A549 (cell line): ENCODE measurements at regions not wholly inside any gene's neighbourhood (a gene's known extent, or its start where the extent isn't known, plus 50 kb on each side); places are given as distances from the start of the nearest gene placed in this dataset.

Experiments used
- ATAC-seq, 2 experiments: fragments of 200-7000 bp in 1 of 2; fragments of >200 bp in 1 of 2; cut with Nextera tagmentation in 1 of 2; cut with Tn5 transposase in 1 of 2; 3 replicates each; pipeline versions ENCODE4 v1.8.0 to v1.9.1; 2018 to 2020; ENCODE audit warnings: mild to moderate bottlenecking in 1 of 2, moderate library complexity in 1 of 2
- CTCF ChIA-PET: fragments of 300-600 bp; sonication (Branson Sonifier 250); formaldehyde crosslinking; extraction: SDS; loops from one replicate; lab custom pipeline; 2021; ENCODE audit warnings: antibody characterized with exemption, inconsistent platforms; lab: Yijun Ruan, JAX
- POLR2A ChIA-PET: fragments of 350-600 bp; formaldehyde crosslinking; extraction: SDS; loops from one replicate; lab custom pipeline; 2021; ENCODE audit warnings: antibody characterized with exemption, inconsistent platforms; lab: Yijun Ruan, JAX
- DNase-seq, 2 experiments: peaks; one replicate each; pipeline versions ENCODE4 v3.0.0 to v3.0.0-alpha.2; 2011 to 2016; ENCODE audit warnings: low read depth in 1 of 2, low spot score in 1 of 2
- FAIRE-seq: peaks from 2 replicates; lab custom pipeline; 2011; peaks lifted over from hg19 to GRCh38; lab: Jason Lieb, UNC
- H3K27ac ChIP-seq, 2 experiments: fragments of >200 bp; sonication (Bioruptor Twin); formaldehyde crosslinking; 3 replicates each; pipeline ENCODE4 v1.5.1; 2016 to 2017
- H3K4me1 ChIP-seq: fragments of >200 bp; sonication (Bioruptor Twin); formaldehyde crosslinking; 3 replicates; pipeline ENCODE4 v1.6.1; 2016
- H3K4me2 ChIP-seq: fragments of >200 bp; sonication (Bioruptor Twin); formaldehyde crosslinking; 3 replicates; pipeline ENCODE4 v1.6.1; 2016
- H3K4me3 ChIP-seq: fragments of >200 bp; sonication (Bioruptor Twin); formaldehyde crosslinking; 3 replicates; pipeline ENCODE4 v1.5.1; 2016
- H3K9me3 ChIP-seq: fragments of >200 bp; sonication (Bioruptor Twin); formaldehyde crosslinking; 3 replicates; pipeline ENCODE4 v1.6.1; 2016
- CBX8 ChIP-seq: fragments of 200-600 bp; sonication (generic); IDR thresholded peaks from 2 replicates; pipeline ENCODE4 v1.6.1; 2016
- CEBPB ChIP-seq, 2 experiments: fragments of >200 bp in 1 of 2; sonication (Bioruptor Twin) in 1 of 2; formaldehyde crosslinking in 1 of 2; IDR thresholded peaks; 2 replicates each; pipeline ENCODE4 v1.6.1; 2012 to 2016
- CHD4 ChIP-seq: fragments of 200-600 bp; sonication (generic); IDR thresholded peaks from 2 replicates; pipeline ENCODE4 v1.6.1; 2016; ENCODE audit warnings: antibody characterized with exemption, mild to moderate bottlenecking, borderline replicate concordance
- EHMT2 ChIP-seq: fragments of 200-600 bp; sonication (generic); IDR thresholded peaks from 2 replicates; pipeline ENCODE4 v1.6.1; 2016; ENCODE audit warnings: antibody characterized with exemption, low read depth, mild to moderate bottlenecking, moderate library complexity
- ELK1 ChIP-seq: fragments of 150-350 bp; IDR thresholded peaks from 2 replicates; pipeline ENCODE4 v1.6.1; 2014; ENCODE audit warnings: low read depth, mild to moderate bottlenecking, low read length
- FOSL2 ChIP-seq, 2 experiments: fragments of 450-650 bp in 1 of 2; fragments of >200 bp in 1 of 2; sonication (Bioruptor Twin) in 1 of 2; formaldehyde crosslinking; IDR thresholded peaks; 2 replicates each; pipeline versions ENCODE4 v1.5.0 to v1.6.1; 2016 to 2020; ENCODE audit warnings: mild to moderate bottlenecking in 1 of 2, moderate library complexity in 1 of 2
- FOXS1 ChIP-seq: fragments of 250-450 bp; sonication (Bioruptor Pico); IDR thresholded peaks from 2 replicates; pipeline ENCODE4 v1.5.0; 2020; ENCODE audit warnings: mild to moderate bottlenecking, moderate library complexity
- HEYL ChIP-seq: fragments of 250-450 bp; sonication (Bioruptor Pico); IDR thresholded peaks from 2 replicates; pipeline ENCODE4 v1.8.0; 2021; ENCODE audit warnings: mild to moderate bottlenecking, moderate library complexity
- HOXA7 ChIP-seq: fragments of 250-450 bp; sonication (Bioruptor Pico); IDR thresholded peaks from 2 replicates; pipeline ENCODE4 v1.5.0; 2020; ENCODE audit warnings: mild to moderate bottlenecking, moderate library complexity
- JUN ChIP-seq, 2 experiments: fragments of >200 bp; sonication (Bioruptor Twin); formaldehyde crosslinking; IDR thresholded peaks; 2 replicates in 1 of 2; 3 replicates in 1 of 2; pipeline ENCODE4 v1.6.1; 2016 to 2017
- JUNB ChIP-seq: fragments of >200 bp; sonication (Bioruptor Twin); formaldehyde crosslinking; IDR thresholded peaks from 2 replicates; pipeline ENCODE4 v1.6.1; 2016
- KDM1A ChIP-seq: fragments of 200-600 bp; sonication (generic); IDR thresholded peaks from 2 replicates; pipeline ENCODE4 v1.6.1; 2016; ENCODE audit warnings: low read depth, mild to moderate bottlenecking
- KDM5A ChIP-seq: fragments of 200-600 bp; sonication (generic); IDR thresholded peaks from 2 replicates; pipeline ENCODE4 v1.6.1; 2016; ENCODE audit warnings: antibody characterized with exemption, mild to moderate bottlenecking
- MAX ChIP-seq: IDR thresholded peaks from 2 replicates; pipeline ENCODE4 v1.6.1; 2012
- MAZ ChIP-seq: fragments of 150-350 bp; IDR thresholded peaks from 2 replicates; pipeline ENCODE4 v1.6.1; 2014; ENCODE audit warnings: antibody characterized with exemption, low read depth, low read length, borderline replicate concordance
- NR3C1 ChIP-seq: fragments of >200 bp; sonication (Bioruptor Twin); formaldehyde crosslinking; IDR thresholded peaks from 3 replicates; pipeline ENCODE4 v1.6.1; 2017
- RAD21 ChIP-seq, 2 experiments: fragments of >200 bp in 1 of 2; sonication (Bioruptor Twin) in 1 of 2; formaldehyde crosslinking in 1 of 2; IDR thresholded peaks in 1 of 2; conservative IDR thresholded peaks in 1 of 2; 2 replicates in 1 of 2; 3 replicates in 1 of 2; pipeline ENCODE4 v1.6.1; 2012 to 2018; ENCODE audit warnings: inconsistent platforms in 1 of 2
- RARB ChIP-seq: fragments of 250-450 bp; sonication (Bioruptor Pico); IDR thresholded peaks from 2 replicates; pipeline ENCODE4 v1.8.0; 2021; ENCODE audit warnings: mild to moderate bottlenecking, moderate library complexity
- TP53 ChIP-seq: fragments of 250-450 bp; sonication (Bioruptor Pico); IDR thresholded peaks from 2 replicates; pipeline ENCODE4 v1.5.0; 2021; ENCODE audit warnings: mild to moderate bottlenecking, moderate library complexity
- USF2 ChIP-seq: fragments of 450-650 bp; IDR thresholded peaks from 2 replicates; pipeline ENCODE4 v1.6.1; 2014; ENCODE audit warnings: antibody characterized with exemption
- ZSCAN20 ChIP-seq: fragments of 250-450 bp; sonication (Bioruptor Pico); IDR thresholded peaks from 2 replicates; pipeline ENCODE4 v1.8.0; 2022; ENCODE audit warnings: mild to moderate bottlenecking, moderate library complexity
- WGBS: methylation state at CpG from one replicate; pipeline ENCODE4 v1.1.6; 2017; ENCODE audit errors: missing lambda C conversion rate; 5-methylcytosine and 5-hydroxymethylcytosine counted together
- TF ChIP-seq, protein P1 (sequence below): IDR thresholded peaks from 2 replicates; pipeline ENCODE4 v1.6.1; 2012; ENCODE audit warnings: low read depth, borderline replicate concordance
- TF ChIP-seq, protein P2 (sequence below): fragments of >200 bp; sonication (Bioruptor Twin); formaldehyde crosslinking; IDR thresholded peaks from 3 replicates; pipeline ENCODE4 v1.5.1; 2016
- TF ChIP-seq, protein P3 (sequence below): fragments of 200-600 bp; sonication (generic); IDR thresholded peaks from 2 replicates; pipeline ENCODE4 v1.6.1; 2016; ENCODE audit warnings: antibody characterized with exemption, mild to moderate bottlenecking, moderate library complexity

DNA sequence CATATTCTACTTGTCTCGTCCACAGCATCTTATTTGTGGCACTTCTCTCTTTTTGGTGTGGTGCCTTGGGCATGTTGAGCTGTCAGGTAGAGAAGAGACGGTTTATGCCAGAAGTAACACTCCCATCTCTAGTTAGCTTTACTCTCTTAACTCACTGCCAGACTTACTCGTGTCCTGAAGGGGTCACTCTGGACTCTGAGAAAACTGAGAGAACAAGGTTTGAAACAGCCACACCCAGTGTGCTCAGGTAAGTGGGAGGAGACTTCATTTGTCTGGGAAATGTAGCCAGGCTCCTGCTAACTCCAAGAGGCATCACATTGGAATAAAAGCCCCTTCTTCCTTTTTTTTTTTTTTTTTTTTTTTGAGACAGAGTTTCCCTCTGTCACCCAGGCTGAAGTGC, 360.8 kb downstream of the QKI start:
- POLR2A ChIA-PET = no interaction called here
- H3K4me1 ChIP-seq = no peaks in the 10 kb centered on the region
- CTCF ChIA-PET = no interaction called here
- 33% methylated on average over 3 of the region's 3 CpGs for WGBS
- TF ChIP-seq CHD4 (no peak), JUNB (no peak), KDM5A (no peak), ZSCAN20 (no peak), USF2 (no peak), FOSL2 (IDR thresholded peaks at IDR 0.05) (no peak), FOSL2 (CRISPR knock-in tag; IDR thresholded peaks at IDR 0.05) (no peak), MAZ (no peak), ELK1 (no peak), MAX (no peak), FOXS1 (no peak), RAD21 (conservative IDR thresholded peaks at IDR 0.05 in 1 of 2, IDR thresholded peaks at IDR 0.05 in 1 of 2) (no peak), CEBPB (IDR thresholded peaks at IDR 0.05) (no peak), CBX8 (no peak), TP53 (no peak), JUN (IDR thresholded peaks at IDR 0.05) (no peak), KDM1A (no peak), HEYL (CRISPR knock-in tag) (no peak)
- TF ChIP-seq, protein P1, sequence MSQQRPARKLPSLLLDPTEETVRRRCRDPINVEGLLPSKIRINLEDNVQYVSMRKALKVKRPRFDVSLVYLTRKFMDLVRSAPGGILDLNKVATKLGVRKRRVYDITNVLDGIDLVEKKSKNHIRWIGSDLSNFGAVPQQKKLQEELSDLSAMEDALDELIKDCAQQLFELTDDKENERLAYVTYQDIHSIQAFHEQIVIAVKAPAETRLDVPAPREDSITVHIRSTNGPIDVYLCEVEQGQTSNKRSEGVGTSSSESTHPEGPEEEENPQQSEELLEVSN = no peak
- H3K27ac ChIP-seq = no peak overlapping the region
- H3K9me3 ChIP-seq = no peaks in the 10 kb centered on the region
- FAIRE-seq (no peak), DNase-seq (no peak), ATAC-seq (no peak)
- H3K4me2 ChIP-seq = no peak overlapping the region
- H3K4me3 ChIP-seq = no peak overlapping the region

- no peak overlapping the region for H3K4me2 ChIP-seq
- DNase-seq (no peak), FAIRE-seq (no peak), ATAC-seq (no peak)
- POLR2A ChIA-PET = no interaction called here
- CTCF ChIA-PET = no interaction called here
- H3K27ac ChIP-seq = no peak overlapping the region
- H3K4me3 ChIP-seq = no peak overlapping the region
- no peak for TF ChIP-seq MAX
- no peaks in the 10 kb centered on the region for H3K9me3 ChIP-seq
- H3K4me1 ChIP-seq = no peaks in the 10 kb centered on the region
- 53% methylated on average over 8 of the region's 8 CpGs for WGBS
These were observed 360.0 kb downstream of the QKI start for GRCh38 chr6:163774485-163774884.

- H3K4me1 ChIP-seq = no peaks in the 10 kb centered on the region
- ATAC-seq (no peak), FAIRE-seq (no peak), DNase-seq (no peak)
- H3K27ac ChIP-seq = no peak overlapping the region
- WGBS = 45% methylated on average over 4 of the region's 4 CpGs
- no peak overlapping the region for H3K4me3 ChIP-seq
- ChIA-PET CTCF (no interaction called here), POLR2A (no interaction called here)
- H3K9me3 ChIP-seq = no peaks in the 10 kb centered on the region
- H3K4me2 ChIP-seq = no peak overlapping the region
- TF ChIP-seq, protein P1 = no peak
- no peak for TF ChIP-seq RARB (CRISPR knock-in tag)
- TF ChIP-seq, protein P2, sequence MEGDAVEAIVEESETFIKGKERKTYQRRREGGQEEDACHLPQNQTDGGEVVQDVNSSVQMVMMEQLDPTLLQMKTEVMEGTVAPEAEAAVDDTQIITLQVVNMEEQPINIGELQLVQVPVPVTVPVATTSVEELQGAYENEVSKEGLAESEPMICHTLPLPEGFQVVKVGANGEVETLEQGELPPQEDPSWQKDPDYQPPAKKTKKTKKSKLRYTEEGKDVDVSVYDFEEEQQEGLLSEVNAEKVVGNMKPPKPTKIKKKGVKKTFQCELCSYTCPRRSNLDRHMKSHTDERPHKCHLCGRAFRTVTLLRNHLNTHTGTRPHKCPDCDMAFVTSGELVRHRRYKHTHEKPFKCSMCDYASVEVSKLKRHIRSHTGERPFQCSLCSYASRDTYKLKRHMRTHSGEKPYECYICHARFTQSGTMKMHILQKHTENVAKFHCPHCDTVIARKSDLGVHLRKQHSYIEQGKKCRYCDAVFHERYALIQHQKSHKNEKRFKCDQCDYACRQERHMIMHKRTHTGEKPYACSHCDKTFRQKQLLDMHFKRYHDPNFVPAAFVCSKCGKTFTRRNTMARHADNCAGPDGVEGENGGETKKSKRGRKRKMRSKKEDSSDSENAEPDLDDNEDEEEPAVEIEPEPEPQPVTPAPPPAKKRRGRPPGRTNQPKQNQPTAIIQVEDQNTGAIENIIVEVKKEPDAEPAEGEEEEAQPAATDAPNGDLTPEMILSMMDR = no peak
- TF ChIP-seq NR3C1 = no peak
- TF ChIP-seq, protein P3, sequence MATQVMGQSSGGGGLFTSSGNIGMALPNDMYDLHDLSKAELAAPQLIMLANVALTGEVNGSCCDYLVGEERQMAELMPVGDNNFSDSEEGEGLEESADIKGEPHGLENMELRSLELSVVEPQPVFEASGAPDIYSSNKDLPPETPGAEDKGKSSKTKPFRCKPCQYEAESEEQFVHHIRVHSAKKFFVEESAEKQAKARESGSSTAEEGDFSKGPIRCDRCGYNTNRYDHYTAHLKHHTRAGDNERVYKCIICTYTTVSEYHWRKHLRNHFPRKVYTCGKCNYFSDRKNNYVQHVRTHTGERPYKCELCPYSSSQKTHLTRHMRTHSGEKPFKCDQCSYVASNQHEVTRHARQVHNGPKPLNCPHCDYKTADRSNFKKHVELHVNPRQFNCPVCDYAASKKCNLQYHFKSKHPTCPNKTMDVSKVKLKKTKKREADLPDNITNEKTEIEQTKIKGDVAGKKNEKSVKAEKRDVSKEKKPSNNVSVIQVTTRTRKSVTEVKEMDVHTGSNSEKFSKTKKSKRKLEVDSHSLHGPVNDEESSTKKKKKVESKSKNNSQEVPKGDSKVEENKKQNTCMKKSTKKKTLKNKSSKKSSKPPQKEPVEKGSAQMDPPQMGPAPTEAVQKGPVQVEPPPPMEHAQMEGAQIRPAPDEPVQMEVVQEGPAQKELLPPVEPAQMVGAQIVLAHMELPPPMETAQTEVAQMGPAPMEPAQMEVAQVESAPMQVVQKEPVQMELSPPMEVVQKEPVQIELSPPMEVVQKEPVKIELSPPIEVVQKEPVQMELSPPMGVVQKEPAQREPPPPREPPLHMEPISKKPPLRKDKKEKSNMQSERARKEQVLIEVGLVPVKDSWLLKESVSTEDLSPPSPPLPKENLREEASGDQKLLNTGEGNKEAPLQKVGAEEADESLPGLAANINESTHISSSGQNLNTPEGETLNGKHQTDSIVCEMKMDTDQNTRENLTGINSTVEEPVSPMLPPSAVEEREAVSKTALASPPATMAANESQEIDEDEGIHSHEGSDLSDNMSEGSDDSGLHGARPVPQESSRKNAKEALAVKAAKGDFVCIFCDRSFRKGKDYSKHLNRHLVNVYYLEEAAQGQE = no peak
- TF ChIP-seq HOXA7 (CRISPR knock-in tag) = no peak
- TF ChIP-seq TP53 = no peak
- TF ChIP-seq ELK1 = no peak
- no peak for TF ChIP-seq EHMT2
These were observed 359.1 kb downstream of the QKI start for GRCh38 chr6:163773646-163774045.
